ENCODE measurements at regions not wholly inside any gene's neighbourhood (a gene's known extent, or its start where the extent isn't known, plus 50 kb on each side); places are given as distances from the start of the nearest gene placed in this dataset.
"Not testable (repeated sequence)": the region's sequence is repeated elsewhere in the genome, so short reads cannot be mapped to it uniquely, and the experiment has no call there.

GRCh38 chr10:2106641-2107040 is 369.3 kb upstream of the ADARB2 start:
- DNase-seq (ENCODE audit: low spot score): no peak

GRCh38 chr10:2099321-2099720 is 362.0 kb upstream of the ADARB2 start:
- no peak for DNase-seq (ENCODE audit: low spot score)

DNA sequence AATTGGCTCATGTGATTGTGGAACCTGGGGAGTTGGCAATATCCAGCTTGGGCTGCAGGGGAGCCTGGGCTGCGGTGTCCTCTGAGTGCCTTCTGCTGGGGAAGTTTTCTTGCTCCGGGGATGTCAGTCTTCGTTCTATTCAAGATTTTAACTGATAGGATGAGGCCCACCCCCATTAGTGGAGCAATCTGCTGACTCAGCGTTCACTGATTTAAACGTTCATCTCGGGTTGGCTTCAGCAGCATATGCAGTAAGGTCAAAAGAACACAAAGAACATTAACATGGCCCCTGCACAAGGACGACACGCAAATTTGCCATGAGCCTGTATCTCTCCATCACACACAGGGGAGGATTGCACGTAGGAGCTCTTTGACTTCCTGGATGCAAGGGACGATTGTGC is 360.6 kb upstream of the ADARB2 start:
- DNase-seq (ENCODE audit: low spot score): no peak

GRCh38 chr10:2094171-2094570 is 356.8 kb upstream of the ADARB2 start:
- DNase-seq (ENCODE audit: low spot score): no peak

DNA sequence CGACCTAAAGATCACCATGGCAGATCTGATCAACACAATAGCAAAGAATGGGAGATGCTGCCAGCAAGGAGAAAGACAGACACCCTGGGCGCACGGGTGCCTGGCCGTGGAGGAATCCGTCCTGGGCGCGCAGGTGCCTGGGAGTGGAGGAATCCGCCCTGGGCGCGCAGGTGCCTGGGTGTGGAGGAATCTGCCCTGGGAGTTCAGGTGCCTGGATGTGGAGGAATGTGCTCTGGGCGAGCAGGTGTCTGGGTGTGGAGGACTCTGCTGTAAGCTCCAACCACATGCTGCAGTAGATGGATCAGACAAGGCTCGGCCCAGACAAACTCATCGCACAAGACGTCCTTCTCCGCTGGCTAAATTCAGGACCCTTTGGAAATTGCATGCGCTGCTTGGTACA is 346.3 kb upstream of the ADARB2 start:
- DNase-seq (ENCODE audit: low spot score): no peak

- DNase-seq (ENCODE audit: low spot score): no peak
Observed at GRCh38 chr10:2081501-2081900, 344.2 kb upstream of the ADARB2 start.

DNA sequence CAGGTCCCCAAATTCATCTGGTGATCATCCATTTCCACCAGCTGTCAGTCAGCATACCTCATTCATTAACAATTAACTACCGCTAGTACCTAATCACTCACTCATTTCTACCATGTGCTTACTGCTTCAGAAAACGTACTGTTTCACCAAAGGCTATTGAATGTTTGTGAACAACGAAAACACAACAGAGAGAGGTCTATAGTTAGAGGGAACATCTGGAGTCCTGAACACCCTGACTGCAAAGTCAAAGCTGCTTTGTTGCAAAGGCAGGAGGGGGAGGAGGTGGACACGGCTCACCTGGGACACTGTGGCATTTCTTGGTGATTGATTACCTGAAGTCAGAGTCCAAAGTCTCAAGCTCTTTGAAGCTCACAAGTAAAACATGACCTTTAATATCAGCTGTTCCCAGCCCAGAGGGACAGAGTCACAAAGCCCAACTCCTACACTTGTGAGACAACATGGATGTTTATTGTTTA is 342.3 kb upstream of the ADARB2 start:
- DNase-seq (ENCODE audit: low spot score): no peak

DNA sequence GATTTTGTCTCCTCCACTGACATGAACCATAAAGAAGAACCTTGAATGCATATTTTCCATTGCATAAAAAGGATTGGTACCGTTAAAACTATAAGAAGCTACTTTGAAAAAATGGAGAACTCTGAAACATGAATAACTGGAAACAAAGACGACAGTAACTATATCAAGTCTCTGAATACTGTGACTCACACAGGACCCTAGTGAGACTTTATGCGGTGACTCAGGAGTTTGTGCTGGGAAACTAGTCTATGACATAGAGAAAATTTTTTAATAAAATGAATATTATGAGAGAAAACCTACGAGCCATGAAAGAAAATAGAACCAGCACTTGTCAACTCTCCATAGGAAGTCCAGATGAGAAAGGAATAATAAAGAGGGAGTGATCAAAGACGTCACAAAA is 339.9 kb upstream of the ADARB2 start:
- DNase-seq (ENCODE audit: low spot score): no peak

GRCh38 chr10:2076528-2076927 is 339.2 kb upstream of the ADARB2 start:
- no peak for DNase-seq (ENCODE audit: low spot score)

GRCh38 chr10:2067015-2067414 is 329.7 kb upstream of the ADARB2 start:
- no peak for DNase-seq (ENCODE audit: low spot score)

DNA sequence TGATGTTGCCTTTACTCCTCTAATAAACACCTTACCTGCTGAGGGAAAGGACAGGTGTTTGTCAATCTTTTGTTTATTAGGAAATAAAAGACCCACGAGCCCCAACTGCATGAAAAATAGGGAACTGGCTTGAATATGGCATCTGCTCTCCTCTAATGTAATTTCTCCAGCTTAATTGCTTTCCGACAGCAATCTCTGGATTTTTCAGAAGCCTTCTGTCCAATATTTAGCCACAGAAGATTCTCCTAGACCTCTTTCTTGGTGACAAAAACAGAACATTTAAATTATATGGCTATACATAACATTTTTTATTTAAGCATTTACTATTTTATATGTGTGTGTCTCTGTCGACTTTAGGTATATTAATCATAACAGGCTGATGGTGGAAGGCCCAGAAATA is 317.4 kb upstream of the ADARB2 start:
- DNase-seq (ENCODE audit: low spot score): no peak

- no peak for DNase-seq (ENCODE audit: low spot score)
Observed at GRCh38 chr10:2053805-2054204, 316.5 kb upstream of the ADARB2 start.

GRCh38 chr10:2051108-2051507 is 313.8 kb upstream of the ADARB2 start:
- no peak for DNase-seq (ENCODE audit: low spot score)

GRCh38 chr10:2049560-2049959 is 312.2 kb upstream of the ADARB2 start:
- no peak for DNase-seq (ENCODE audit: low spot score)

DNA sequence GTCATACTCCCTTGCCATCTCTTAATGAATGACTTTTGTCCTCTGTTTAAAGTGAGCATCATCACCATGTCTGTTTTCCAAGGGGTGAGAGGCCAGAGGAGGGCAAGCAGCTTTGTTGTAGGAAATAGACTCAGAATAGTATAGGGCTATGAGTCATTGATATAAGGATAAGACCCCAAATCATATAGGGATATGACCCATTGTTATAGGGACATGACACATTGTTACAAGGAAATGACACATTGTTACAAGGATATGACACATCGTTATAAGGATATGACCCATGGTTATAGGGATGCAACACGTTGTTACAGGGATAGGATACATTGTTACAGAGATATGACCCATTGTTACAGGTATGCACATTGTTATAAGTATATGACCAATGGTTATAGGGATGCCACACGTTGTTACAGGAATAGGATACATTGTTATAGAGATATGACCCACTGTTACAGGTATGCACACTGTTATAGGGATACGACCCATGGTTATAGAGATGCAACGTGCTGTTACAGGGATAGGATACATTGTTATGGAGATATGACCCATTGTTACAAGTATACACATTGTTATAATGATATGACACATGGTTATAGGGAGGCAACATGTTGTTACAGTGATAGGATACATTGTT is 311.1 kb upstream of the ADARB2 start:
- DNase-seq (ENCODE audit: low spot score): no peak

DNA sequence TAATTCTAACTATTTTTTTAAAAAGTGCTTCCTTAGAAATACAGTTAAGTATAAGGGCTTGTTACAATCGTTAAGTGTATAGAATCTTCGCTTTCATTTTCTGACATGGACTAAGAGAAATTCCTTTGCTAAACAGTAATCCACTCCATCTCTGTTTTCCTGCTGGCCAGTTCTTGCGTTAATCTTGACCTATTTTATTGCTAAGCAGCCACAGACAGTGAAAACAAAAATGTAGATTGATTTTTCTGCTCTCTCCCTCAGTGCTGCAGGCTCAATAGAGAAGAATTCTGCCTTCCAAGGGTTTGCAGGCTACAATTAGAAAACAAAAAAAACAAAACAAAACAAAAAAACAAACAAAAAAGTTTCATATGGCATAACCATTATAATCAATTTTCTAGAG is 310.4 kb upstream of the ADARB2 start:
- DNase-seq (ENCODE audit: low spot score): no peak

DNA sequence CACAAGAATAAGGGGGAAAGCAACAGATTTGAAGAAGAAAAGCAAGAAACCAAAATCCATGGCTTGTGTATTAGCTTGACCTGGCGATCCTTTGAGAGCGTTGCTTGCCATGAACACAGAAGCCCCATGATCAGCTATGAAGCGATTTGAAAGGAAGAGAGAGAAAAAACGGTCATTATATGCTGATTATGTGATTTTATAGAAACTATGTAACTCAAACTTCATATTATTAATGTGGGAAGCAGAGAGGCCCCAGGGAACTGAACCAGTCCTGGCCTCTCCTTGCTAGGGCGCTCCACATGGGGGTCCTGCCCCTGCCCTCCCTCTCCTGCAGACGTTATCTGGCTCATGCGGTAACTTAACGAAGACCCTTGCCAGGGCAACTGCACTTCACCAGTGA is 306.1 kb upstream of the ADARB2 start:
- no peak for DNase-seq (ENCODE audit: low spot score)

DNA sequence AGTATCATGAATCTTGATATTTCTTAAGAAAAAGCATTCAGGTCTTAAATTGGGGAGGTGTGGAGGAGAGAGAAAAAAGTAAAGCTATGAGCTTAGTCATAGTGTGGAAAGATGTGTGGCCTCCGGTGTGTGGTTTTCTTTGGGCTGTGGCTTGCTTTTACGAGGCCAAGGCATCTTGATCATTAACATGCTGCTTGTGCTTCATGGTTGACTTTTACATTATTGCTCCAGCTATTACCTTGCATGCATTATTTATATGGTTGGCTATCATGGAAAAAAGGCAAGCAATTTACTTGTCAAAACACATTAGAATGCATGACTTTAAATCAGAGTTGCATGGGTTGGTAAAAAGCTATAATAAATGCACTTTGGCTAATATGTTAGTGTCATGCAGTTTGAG is 300.7 kb upstream of the ADARB2 start:
- DNase-seq (ENCODE audit: low spot score): no peak

- DNase-seq (ENCODE audit: low spot score): no peak
Observed at GRCh38 chr10:2037246-2037645, 299.9 kb upstream of the ADARB2 start.

DNA sequence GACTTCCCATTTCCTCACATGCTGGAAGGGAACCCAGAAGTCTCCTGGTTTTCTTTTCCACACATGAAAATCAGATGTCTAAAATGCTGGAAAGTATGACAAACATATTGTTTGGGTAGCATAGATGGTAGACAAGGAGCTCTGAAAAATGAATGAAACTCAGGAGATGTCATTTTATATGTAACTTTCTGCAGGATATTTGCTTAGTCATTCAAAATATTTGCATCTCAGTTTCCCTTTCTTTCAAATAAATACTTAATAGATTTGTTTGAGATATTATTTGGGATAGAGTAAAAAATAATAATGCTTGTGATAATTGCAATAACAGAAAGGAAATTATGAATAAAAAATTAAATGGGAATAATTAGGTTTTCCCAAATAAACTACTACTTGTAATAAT is 298.9 kb upstream of the ADARB2 start:
- DNase-seq (ENCODE audit: low spot score): no peak

- DNase-seq (ENCODE audit: low spot score): no peak
Observed at GRCh38 chr10:2030046-2030445, 292.7 kb upstream of the ADARB2 start.

- DNase-seq (ENCODE audit: low spot score): no peak
Observed at GRCh38 chr10:2026936-2027335, 289.6 kb upstream of the ADARB2 start.

- not testable (repeated sequence) for DNase-seq (ENCODE audit: low spot score)
Observed at GRCh38 chr10:2024750-2025149, 287.4 kb upstream of the ADARB2 start.

- no peak for DNase-seq (ENCODE audit: low spot score)
Observed at GRCh38 chr10:2023687-2024086, 286.4 kb upstream of the ADARB2 start.

- no peak for DNase-seq (ENCODE audit: low spot score)
Observed at GRCh38 chr10:2022401-2022800, 285.1 kb upstream of the ADARB2 start.
